ENCODE measurements at regions not wholly inside any gene's neighbourhood (a gene's known extent, or its start where the extent isn't known, plus 50 kb on each side); places are given as distances from the start of the nearest gene placed in this dataset.

GRCh38 chr4:81965454-81965853, 408.3 kb downstream of the HNRNPD start:
- in situ Hi-C loops (cut with MboI; ENCODE audit: low sequenced_read_pairs): no loop called here

- in situ Hi-C loops (cut with MboI; ENCODE audit: low sequenced_read_pairs): no loop called here
These were observed 410.1 kb downstream of the HNRNPD start for GRCh38 chr4:81963763-81964020.

GRCh38 chr4:81963015-81963762, 410.6 kb downstream of the HNRNPD start:
- in situ Hi-C loops (cut with MboI; ENCODE audit: low sequenced_read_pairs): no loop called here

GRCh38 chr4:81960961-81961360, 412.8 kb downstream of the HNRNPD start:
- in situ Hi-C loops (cut with MboI; ENCODE audit: low sequenced_read_pairs): no loop called here

GRCh38 chr4:81954271-81954670, 419.5 kb downstream of the HNRNPD start:
- in situ Hi-C loops (cut with MboI; ENCODE audit: low sequenced_read_pairs): no loop called here

GRCh38 chr4:81951891-81952455, 421.8 kb downstream of the HNRNPD start:
- in situ Hi-C loops (cut with MboI; ENCODE audit: low sequenced_read_pairs): no loop called here

GRCh38 chr4:81946996-81947395, 426.8 kb downstream of the HNRNPD start:
- in situ Hi-C loops (cut with MboI; ENCODE audit: low sequenced_read_pairs): no loop called here

GRCh38 chr4:81930506-81931238, 443.1 kb downstream of the HNRNPD start:
- in situ Hi-C loops (cut with MboI; ENCODE audit: low sequenced_read_pairs): no loop called here

- in situ Hi-C loops (cut with MboI; ENCODE audit: low sequenced_read_pairs): no loop called here
These were observed 450.7 kb downstream of the HNRNPD start for GRCh38 chr4:81923140-81923539.

GRCh38 chr4:81922313-81922712, 450.6 kb upstream of the RASGEF1B start:
- in situ Hi-C loops (cut with MboI; ENCODE audit: low sequenced_read_pairs): no loop called here

GRCh38 chr4:81921751-81922159, 450.0 kb upstream of the RASGEF1B start:
- in situ Hi-C loops (cut with MboI; ENCODE audit: low sequenced_read_pairs): no loop called here

- in situ Hi-C loops (cut with MboI; ENCODE audit: low sequenced_read_pairs): no loop called here
These were observed 448.1 kb upstream of the RASGEF1B start for GRCh38 chr4:81919810-81920209.

- in situ Hi-C loops (cut with MboI; ENCODE audit: low sequenced_read_pairs): no loop called here
These were observed 447.5 kb upstream of the RASGEF1B start for GRCh38 chr4:81919223-81919622.

- in situ Hi-C loops (cut with MboI; ENCODE audit: low sequenced_read_pairs): no loop called here
These were observed 443.7 kb upstream of the RASGEF1B start for GRCh38 chr4:81915430-81915829.

GRCh38 chr4:81914623-81915022, 442.9 kb upstream of the RASGEF1B start:
- in situ Hi-C loops (cut with MboI; ENCODE audit: low sequenced_read_pairs): no loop called here

GRCh38 chr4:81913427-81913879, 441.7 kb upstream of the RASGEF1B start:
- in situ Hi-C loops (cut with MboI; ENCODE audit: low sequenced_read_pairs): no loop called here

- in situ Hi-C loops (cut with MboI; ENCODE audit: low sequenced_read_pairs): no loop called here
These were observed 440.8 kb upstream of the RASGEF1B start for GRCh38 chr4:81912376-81913030.

GRCh38 chr4:81906905-81907304, 435.2 kb upstream of the RASGEF1B start:
- in situ Hi-C loops (cut with MboI; ENCODE audit: low sequenced_read_pairs): no loop called here

GRCh38 chr4:81905971-81906370, 434.3 kb upstream of the RASGEF1B start:
- in situ Hi-C loops (cut with MboI; ENCODE audit: low sequenced_read_pairs): no loop called here

GRCh38 chr4:81904121-81904520, 432.4 kb upstream of the RASGEF1B start:
- in situ Hi-C loops (cut with MboI; ENCODE audit: low sequenced_read_pairs): no loop called here

- in situ Hi-C loops (cut with MboI; ENCODE audit: low sequenced_read_pairs): no loop called here
These were observed 431.5 kb upstream of the RASGEF1B start for GRCh38 chr4:81903212-81903611.

Data from HL-60/S4 (cell line).